HepG2 (cell line): ENCODE measurements at regions not wholly inside any gene's neighbourhood (a gene's known extent, or its start where the extent isn't known, plus 50 kb on each side); places are given as distances from the start of the nearest gene placed in this dataset.

Experiments used
- ATAC-seq: fragments of 200-7000 bp; cut with Tn5 transposase; 3 replicates; pipeline ENCODE4 v1.9.1; 2020; ENCODE audit warnings: mild to moderate bottlenecking, moderate library complexity
- BruUV-seq: library from RNA; stranded (reverse); fragments of 400-500 nt; replicated peaks from 2 replicates; lab custom pipeline; 2021; lab: Mats Ljungman, UMichigan
- CTCF ChIA-PET: fragments of 300-600 bp; formaldehyde crosslinking; extraction: SDS; loops from one replicate; lab custom pipeline; 2021; ENCODE audit warnings: low total read pairs, inconsistent platforms, low intra/inter-chr PET ratio; lab: Yijun Ruan, JAX
- POLR2A ChIA-PET: fragments of 350-600 bp; sonication (Branson Sonifier 250); formaldehyde crosslinking; loops from one replicate; lab custom pipeline; 2020; ENCODE audit warnings: antibody characterized with exemption, inconsistent platforms; lab: Yijun Ruan, JAX
- DNase-seq: peaks from one replicate; pipeline ENCODE4 v3.0.0-alpha.2; 2015; ENCODE audit warnings: low spot score
- FAIRE-seq: peaks from 3 replicates; lab custom pipeline; 2011; peaks lifted over from hg19 to GRCh38; lab: Jason Lieb, UNC
- H2AFZ ChIP-seq: one replicate; pipeline ENCODE4 v1.6.1; 2011; ENCODE audit warnings: low read length, inconsistent platforms
- H3K27ac ChIP-seq: fragments of 300-600 bp; 3 replicates; pipeline ENCODE4 v1.8.0; 2011; ENCODE audit warnings: mixed run types, mild to moderate bottlenecking, mixed read lengths, low read length, inconsistent platforms; ENCODE audit not compliant: insufficient read depth; ENCODE audit errors: extremely low read length
- H3K27me3 ChIP-seq, 2 experiments: fragments of 200-600 bp in 1 of 2; 2 replicates in 1 of 2; 3 replicates in 1 of 2; pipeline versions ENCODE4 v1.6.0 to v1.8.0; 2011; ENCODE audit warnings: low read length in 2 of 2, mild to moderate bottlenecking in 2 of 2, moderate library complexity in 2 of 2, inconsistent platforms in 1 of 2; ENCODE audit not compliant: insufficient read depth in 2 of 2, control insufficient read depth in 1 of 2
- H3K36me3 ChIP-seq, 2 experiments: fragments of 200-600 bp in 1 of 2; replicated peaks in 1 of 2; 2 replicates in 1 of 2; 3 replicates in 1 of 2; pipeline versions ENCODE4 v1.5.1 to v1.8.0; 2011; ENCODE audit warnings: low read length in 2 of 2, inconsistent platforms in 1 of 2; ENCODE audit not compliant: insufficient read depth in 2 of 2, control insufficient read depth in 1 of 2
- H3K4me1 ChIP-seq: 2 replicates; pipeline ENCODE4 v1.5.1; 2012; ENCODE audit warnings: low read length, inconsistent platforms; ENCODE audit not compliant: insufficient read depth
- H3K4me2 ChIP-seq: 2 replicates; pipeline ENCODE4 v1.6.0; 2011; ENCODE audit warnings: low read depth, low read length, inconsistent platforms
- H3K4me3 ChIP-seq, 3 experiments: fragments of 200-600 bp in 1 of 3; sonication (generic), shearing (Covaris generic) in 1 of 3; replicated peaks in 1 of 3; 2 replicates each; pipeline ENCODE4 v1.5.1; 2011 to 2016; ENCODE audit warnings: low read length in 3 of 3, inconsistent platforms in 2 of 3, low read depth in 2 of 3, mild to moderate bottlenecking in 2 of 3, control low read depth in 1 of 3, mixed read lengths in 1 of 3; ENCODE audit not compliant: insufficient read depth in 1 of 3
- H3K79me2 ChIP-seq: one replicate; pipeline ENCODE4 v1.6.1; 2011; ENCODE audit warnings: low read length, inconsistent platforms; ENCODE audit not compliant: insufficient read depth
- H3K9ac ChIP-seq: 2 replicates; pipeline ENCODE4 v1.6.0; 2011; ENCODE audit warnings: mild to moderate bottlenecking, low read depth, low read length, inconsistent platforms; ENCODE audit not compliant: insufficient read depth
- H3K9me3 ChIP-seq: 2 replicates; pipeline ENCODE4 v1.5.1; 2012; ENCODE audit warnings: mild to moderate bottlenecking, low read length
- H4K20me1 ChIP-seq: 2 replicates; pipeline ENCODE4 v1.6.0; 2011; ENCODE audit warnings: inconsistent platforms, mild to moderate bottlenecking, low read length, moderate library complexity; ENCODE audit not compliant: insufficient read depth
- FOSL2 ChIP-seq: sonication (generic); formaldehyde crosslinking; IDR thresholded peaks from 2 replicates; pipeline ENCODE4 v1.4.0; 2020; ENCODE audit warnings: missing genetic modification reagents
- HES4 ChIP-seq: sonication (generic); formaldehyde crosslinking; IDR thresholded peaks from 2 replicates; pipeline ENCODE4 v1.9.0; 2021; ENCODE audit warnings: mild to moderate bottlenecking, missing genetic modification reagents, borderline replicate concordance
- HNRNPLL ChIP-seq: fragments of 200-400 bp; formaldehyde crosslinking; IDR thresholded peaks from 2 replicates; pipeline ENCODE4 v1.6.1; 2017; ENCODE audit warnings: mild to moderate bottlenecking, low read depth, low read length; ENCODE audit not compliant: poor library complexity, severe bottlenecking
- IRF2 ChIP-seq: IDR thresholded peaks from 2 replicates; pipeline ENCODE4 v1.6.1; 2018; ENCODE audit warnings: missing genetic modification reagents, missing compliant biosample characterization
- KDM6A ChIP-seq: IDR thresholded peaks from 2 replicates; pipeline ENCODE4 v1.6.1; 2016; ENCODE audit warnings: low read depth
- KMT2A ChIP-seq: sonication (generic); formaldehyde crosslinking; IDR thresholded peaks from 2 replicates; pipeline ENCODE4 v1.4.0; 2020; ENCODE audit warnings: missing genetic modification reagents
- PATZ1 ChIP-seq: sonication (generic); formaldehyde crosslinking; IDR thresholded peaks from 2 replicates; pipeline ENCODE4 v1.4.0; 2020; ENCODE audit warnings: missing genetic modification reagents
- SKI ChIP-seq: fragments of 450-650 bp; IDR thresholded peaks from one replicate; pipeline ENCODE4 v1.6.1; 2018; ENCODE audit warnings: mild to moderate bottlenecking; ENCODE audit not compliant: partially characterized antibody
- ZFP36L2 ChIP-seq: sonication (generic); formaldehyde crosslinking; IDR thresholded peaks from 2 replicates; pipeline ENCODE4 v1.4.0; 2020; ENCODE audit warnings: missing genetic modification reagents
- ZNF121 ChIP-seq: sonication (generic); formaldehyde crosslinking; IDR thresholded peaks from 2 replicates; pipeline ENCODE4 v1.5.0; 2020; ENCODE audit warnings: mild to moderate bottlenecking, missing genetic modification reagents
- ZNF614 ChIP-seq: IDR thresholded peaks from 2 replicates; pipeline ENCODE4 v1.6.1; 2018; ENCODE audit warnings: missing biosample characterization, missing genetic modification reagents, inconsistent platforms, borderline replicate concordance
- WGBS: methylation state at CpG from one replicate; pipeline ENCODE4 v1.1.6; 2017; ENCODE audit warnings: low lambda C conversion rate; 5-methylcytosine and 5-hydroxymethylcytosine counted together
- in situ Hi-C: cut with HindIII; loops from 2 replicates; pipeline ENCODE4 v1.10.0; 2017; ENCODE audit warnings: low pct_unique_long_range_greater_than_20kb; ENCODE audit not compliant: extremely low pct_ligation_motif_present
- intact Hi-C: fragments of 100-400 bp; cut with micrococcal nuclease; formaldehyde crosslinking; loops from one replicate; pipeline ENCODE4 v1.10.0; 2022; ENCODE audit not compliant: unreplicated experiment
- TF ChIP-seq, protein P1 (sequence below): sonication (generic); formaldehyde crosslinking; IDR thresholded peaks from 2 replicates; pipeline ENCODE4 v1.8.0; 2023; ENCODE audit warnings: mild to moderate bottlenecking, missing genetic modification reagents

DNA sequence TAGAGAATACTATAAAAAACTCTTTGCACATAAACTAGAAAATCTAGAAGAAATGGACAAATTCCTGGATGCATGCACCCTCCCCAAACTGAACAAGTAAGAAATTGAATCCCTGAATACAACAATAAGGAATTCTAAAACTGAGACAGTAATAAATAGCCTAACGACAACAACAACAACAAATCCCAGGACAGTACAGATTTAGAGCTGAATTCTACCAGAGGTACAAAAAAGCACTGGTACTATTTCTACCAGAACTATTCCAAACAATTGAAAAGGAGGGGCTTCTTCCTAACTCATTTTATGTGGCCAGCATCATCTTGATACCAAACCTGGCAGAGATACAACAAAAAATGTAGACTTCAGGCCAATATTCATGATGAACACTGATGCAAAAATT lies 394.4 kb upstream of the RORB start (continued):
- TF ChIP-seq ZFP36L2 (CRISPR knock-in tag) (no peak), IRF2 (no peak)
- TF ChIP-seq, protein P1, sequence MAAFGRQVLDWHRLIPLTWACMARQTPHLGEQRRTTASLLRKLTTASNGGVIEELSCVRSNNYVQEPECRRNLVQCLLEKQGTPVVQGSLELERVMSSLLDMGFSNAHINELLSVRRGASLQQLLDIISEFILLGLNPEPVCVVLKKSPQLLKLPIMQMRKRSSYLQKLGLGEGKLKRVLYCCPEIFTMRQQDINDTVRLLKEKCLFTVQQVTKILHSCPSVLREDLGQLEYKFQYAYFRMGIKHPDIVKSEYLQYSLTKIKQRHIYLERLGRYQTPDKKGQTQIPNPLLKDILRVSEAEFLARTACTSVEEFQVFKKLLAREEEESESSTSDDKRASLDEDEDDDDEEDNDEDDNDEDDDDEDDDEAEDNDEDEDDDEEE (CRISPR knock-in tag): no peak

DNA sequence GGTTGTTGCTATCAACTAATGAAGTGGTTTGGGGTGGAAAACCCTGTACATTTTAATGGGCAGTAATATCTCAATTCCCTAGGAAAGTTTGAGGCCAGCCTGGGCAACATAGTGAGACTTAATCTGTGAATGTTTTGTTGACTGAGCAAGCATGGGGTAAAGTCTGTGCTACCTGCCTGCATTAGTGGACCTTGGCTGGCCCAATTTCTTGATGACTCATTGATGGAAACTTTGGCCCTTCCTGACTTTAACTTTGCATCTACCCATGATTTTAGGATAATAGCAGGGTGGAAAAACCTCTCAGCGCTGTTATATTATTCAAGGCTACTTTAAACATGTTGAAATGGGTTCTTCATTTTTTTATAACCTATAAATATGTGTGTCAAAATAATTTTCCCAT lies 389.4 kb upstream of the RORB start:
- intact Hi-C loops (no loop called here), in situ Hi-C loops (no loop called here)
- H3K36me3 ChIP-seq: no peaks in the 10 kb centered on the region
- ATAC-seq (peak; percentile 29; the same call in 1 of the 3 replicates), FAIRE-seq (no peak), DNase-seq (peak; percentile 1)
- no peak overlapping the region for H3K4me2 ChIP-seq
- no peaks in the 10 kb centered on the region for H3K4me1 ChIP-seq
- H2AFZ ChIP-seq: no peak overlapping the region
- H3K9ac ChIP-seq: no peak overlapping the region
- no peaks in the 10 kb centered on the region for H3K79me2 ChIP-seq
- ChIA-PET CTCF (no interaction called here), POLR2A (no interaction called here)
- TF ChIP-seq HES4 (no peak), SKI (no peak), KMT2A (CRISPR knock-in tag) (no peak), PATZ1 (no peak), KDM6A (CRISPR knock-in tag) (no peak), ZNF121 (CRISPR knock-in tag) (peak; percentile 49; the same call in 1 of the 2 replicates), ZNF614 (CRISPR knock-in tag) (no peak), HNRNPLL (no peak), FOSL2 (CRISPR knock-in tag) (peak; percentile 83)
- no TSS peak for BruUV-seq
- H3K27me3 ChIP-seq: no peaks in the 10 kb centered on the region
- 81% methylated on average over 1 of the region's 1 CpG for WGBS
- no peaks in the 10 kb centered on the region for H4K20me1 ChIP-seq
- no peak overlapping the region for H3K4me3 ChIP-seq
- no peaks in the 10 kb centered on the region for H3K9me3 ChIP-seq
- no peak overlapping the region for H3K27ac ChIP-seq
